Renal pelvis (tissue), 1 donor: ENCODE measurements at regions not wholly inside any gene's neighbourhood (a gene's known extent, or its start where the extent isn't known, plus 50 kb on each side); places are given as distances from the start of the nearest gene placed in this dataset.
A peak's percentile ranks its signal among the peaks of the same experiment; 100 is the strongest.

Experiments
- DNase-seq: peaks from one replicate; pipeline ENCODE4 v3.0.0-alpha.2; 2013

GRCh38 chr21:27196651-27197050 is 229.8 kb upstream of the ADAMTS5 start:
- DNase-seq, result no peak

GRCh38 chr21:27192281-27192949 is 225.5 kb upstream of the ADAMTS5 start:
- no peak for DNase-seq

GRCh38 chr21:27190601-27191000 is 223.7 kb upstream of the ADAMTS5 start:
- DNase-seq, result peak; percentile 44

GRCh38 chr21:27189870-27190269 is 223.0 kb upstream of the ADAMTS5 start:
- no peak for DNase-seq

GRCh38 chr21:27173053-27173452 is 206.2 kb upstream of the ADAMTS5 start:
- DNase-seq, result no peak

GRCh38 chr21:27171707-27172106 is 204.8 kb upstream of the ADAMTS5 start:
- no peak for DNase-seq

- DNase-seq, result no peak
These were observed 201.2 kb upstream of the ADAMTS5 start for GRCh38 chr21:27168084-27168483.

GRCh38 chr21:27164208-27165177 is 197.6 kb upstream of the ADAMTS5 start:
- DNase-seq, result peak; percentile 16

GRCh38 chr21:27158967-27159366 is 192.1 kb upstream of the ADAMTS5 start:
- no peak for DNase-seq

- no peak for DNase-seq
These were observed 190.2 kb upstream of the ADAMTS5 start for GRCh38 chr21:27157097-27157496.

GRCh38 chr21:27156666-27157065 is 189.8 kb upstream of the ADAMTS5 start:
- DNase-seq, result no peak

- no peak for DNase-seq
These were observed 188.2 kb upstream of the ADAMTS5 start for GRCh38 chr21:27155130-27155500.

GRCh38 chr21:27154451-27155129 is 187.7 kb upstream of the ADAMTS5 start:
- no peak for DNase-seq

- no peak for DNase-seq
These were observed 186.1 kb upstream of the ADAMTS5 start for GRCh38 chr21:27152996-27153395.

- DNase-seq, result no peak
These were observed 182.1 kb upstream of the ADAMTS5 start for GRCh38 chr21:27149034-27149433.

GRCh38 chr21:27146268-27146667 is 179.4 kb upstream of the ADAMTS5 start:
- DNase-seq, result no peak

- no peak for DNase-seq
These were observed 178.4 kb upstream of the ADAMTS5 start for GRCh38 chr21:27145134-27145798.

GRCh38 chr21:27143476-27143875 is 176.6 kb upstream of the ADAMTS5 start:
- DNase-seq, result no peak

- DNase-seq, result no peak
These were observed 172.6 kb upstream of the ADAMTS5 start for GRCh38 chr21:27139526-27139925.

- DNase-seq, result no peak
These were observed 167.6 kb upstream of the ADAMTS5 start for GRCh38 chr21:27134516-27134915.

- DNase-seq, result no peak
These were observed 165.4 kb upstream of the ADAMTS5 start for GRCh38 chr21:27132266-27132665.

- no peak for DNase-seq
These were observed 163.3 kb upstream of the ADAMTS5 start for GRCh38 chr21:27130154-27130553.
